H9 (cell line): ENCODE measurements at regions not wholly inside any gene's neighbourhood (a gene's known extent, or its start where the extent isn't known, plus 50 kb on each side); places are given as distances from the start of the nearest gene placed in this dataset.

Experiments used
- DNase-seq: peaks from one replicate; pipeline ENCODE4 v3.0.0-alpha.2; 2017
- H2AFZ ChIP-seq: one replicate; pipeline ENCODE4 v1.6.1; 2013; ENCODE audit warnings: mild to moderate bottlenecking, low read length, control low read depth, moderate library complexity
- H2AK5ac ChIP-seq: 2 replicates; pipeline ENCODE4 v1.6.1; 2013; ENCODE audit warnings: low read length, control low read depth, mixed read lengths; ENCODE audit not compliant: insufficient read length
- H2BK120ac ChIP-seq: one replicate; pipeline ENCODE4 v1.6.1; 2013; ENCODE audit warnings: low read depth, mild to moderate bottlenecking, low read length, control low read depth, inconsistent platforms; ENCODE audit not compliant: poor library complexity, severe bottlenecking
- H2BK12ac ChIP-seq: 2 replicates; pipeline ENCODE4 v1.6.1; 2013; ENCODE audit warnings: low read length, control low read depth, mixed read lengths, low read depth; ENCODE audit not compliant: insufficient read length
- H2BK15ac ChIP-seq: 2 replicates; pipeline ENCODE4 v1.6.1; 2013; ENCODE audit warnings: low read depth, low read length, control low read depth
- H2BK20ac ChIP-seq: one replicate; pipeline ENCODE4 v1.6.1; 2013; ENCODE audit warnings: low read depth, mild to moderate bottlenecking, low read length, control low read depth, inconsistent platforms; ENCODE audit not compliant: poor library complexity, severe bottlenecking
- H2BK5ac ChIP-seq: 2 replicates; pipeline ENCODE4 v1.6.1; 2013; ENCODE audit warnings: low read length, control low read depth, mixed read lengths; ENCODE audit not compliant: insufficient read length
- H3K14ac ChIP-seq: 2 replicates; pipeline ENCODE4 v1.6.1; 2013; ENCODE audit warnings: low read length, control low read depth; ENCODE audit not compliant: insufficient read depth
- H3K18ac ChIP-seq: 2 replicates; pipeline ENCODE4 v1.6.1; 2013; ENCODE audit warnings: low read depth, mild to moderate bottlenecking, mixed read lengths, low read length, control low read depth; ENCODE audit not compliant: insufficient read length
- H3K23ac ChIP-seq: 2 replicates; pipeline ENCODE4 v1.6.1; 2013; ENCODE audit warnings: low read length, control low read depth, mixed read lengths, low read depth; ENCODE audit not compliant: insufficient read length
- H3K23me2 ChIP-seq: 2 replicates; pipeline ENCODE4 v1.6.1; 2013; ENCODE audit warnings: low read depth, mild to moderate bottlenecking, mixed read lengths, low read length, control low read depth; ENCODE audit not compliant: insufficient read length, poor library complexity, severe bottlenecking
- H3K27ac ChIP-seq: 2 replicates; pipeline ENCODE4 v1.5.1; 2013; ENCODE audit warnings: low read length, control low read depth, mixed read lengths, low read depth; ENCODE audit not compliant: insufficient read length
- H3K27me3 ChIP-seq: 2 replicates; pipeline ENCODE4 v1.6.1; 2013; ENCODE audit warnings: low read length, control low read depth, inconsistent platforms; ENCODE audit not compliant: insufficient read depth
- H3K4ac ChIP-seq: 2 replicates; pipeline ENCODE4 v1.6.1; 2013; ENCODE audit warnings: low read depth, mild to moderate bottlenecking, control low read depth, inconsistent platforms, low read length, moderate library complexity
- H3K4me1 ChIP-seq: 2 replicates; pipeline ENCODE4 v1.6.1; 2013; ENCODE audit warnings: low read length, control low read depth, inconsistent platforms; ENCODE audit not compliant: insufficient read depth
- H3K4me2 ChIP-seq: 2 replicates; pipeline ENCODE4 v1.6.1; 2013; ENCODE audit warnings: low read length, control low read depth, mixed read lengths; ENCODE audit not compliant: insufficient read length, insufficient read depth
- H3K56ac ChIP-seq: 2 replicates; pipeline ENCODE4 v1.6.1; 2013; ENCODE audit warnings: low read depth, mild to moderate bottlenecking, mixed read lengths, low read length, control low read depth; ENCODE audit not compliant: insufficient read length
- H3K79me1 ChIP-seq: 2 replicates; pipeline ENCODE4 v1.6.1; 2013; ENCODE audit warnings: low read depth, mild to moderate bottlenecking, moderate library complexity, low read length, control low read depth, inconsistent platforms; ENCODE audit not compliant: insufficient read depth, poor library complexity, severe bottlenecking
- H3K79me2 ChIP-seq: 2 replicates; pipeline ENCODE4 v1.6.1; 2013; ENCODE audit warnings: low read length, control low read depth, inconsistent platforms; ENCODE audit not compliant: insufficient read depth
- H3K9ac ChIP-seq: 2 replicates; pipeline ENCODE4 v1.6.1; 2013; ENCODE audit warnings: low read length, control low read depth, mixed read lengths; ENCODE audit not compliant: insufficient read length; ENCODE audit errors: extremely low read depth
- H3K9me3 ChIP-seq: one replicate; pipeline ENCODE4 v1.6.1; 2013; ENCODE audit warnings: low read depth, low read length, inconsistent platforms; ENCODE audit not compliant: control insufficient read depth
- H3T11ph ChIP-seq: one replicate; pipeline ENCODE4 v1.6.1; 2013; ENCODE audit warnings: mild to moderate bottlenecking, low read length, control low read depth, inconsistent platforms
- H4K20me1 ChIP-seq: one replicate; pipeline ENCODE4 v1.6.1; 2013; ENCODE audit not compliant: control insufficient read depth, insufficient read length, insufficient read depth
- H4K5ac ChIP-seq: 2 replicates; pipeline ENCODE4 v1.6.1; 2013; ENCODE audit warnings: low read depth, mild to moderate bottlenecking, mixed read lengths, low read length, control low read depth; ENCODE audit not compliant: insufficient read length
- H4K8ac ChIP-seq: replicated peaks from 2 replicates; pipeline ENCODE4 v1.6.1; 2013; ENCODE audit warnings: low read length, control low read depth, mixed read lengths, low read depth; ENCODE audit not compliant: insufficient read length
- H4K91ac ChIP-seq: 2 replicates; pipeline ENCODE4 v1.6.1; 2013; ENCODE audit warnings: low read depth, mild to moderate bottlenecking, moderate library complexity, mixed read lengths, low read length, control low read depth; ENCODE audit not compliant: insufficient read length
- H3K27ac Mint-ChIP-seq, 3 experiments: 2 replicates in 2 of 3; 3 replicates in 1 of 3; pipeline ENCODE4 v1.8.0; 2020 to 2021; ENCODE audit warnings: mixed read lengths in 3 of 3, mild to moderate bottlenecking in 1 of 3, moderate library complexity in 1 of 3
- H3K27me3 Mint-ChIP-seq: 2 replicates; pipeline ENCODE4 v1.8.0; 2021; ENCODE audit warnings: low read depth, mild to moderate bottlenecking, moderate library complexity, mixed read lengths
- H3K36me3 Mint-ChIP-seq, 3 experiments: 2 replicates in 2 of 3; 3 replicates in 1 of 3; pipeline ENCODE4 v1.8.0; 2020 to 2021; ENCODE audit warnings: low read depth in 3 of 3, mixed read lengths in 3 of 3; ENCODE audit not compliant: insufficient read depth in 1 of 3
- H3K4me1 Mint-ChIP-seq, 2 experiments: 2 replicates each; pipeline ENCODE4 v1.8.0; 2020; ENCODE audit warnings: mixed read lengths in 2 of 2
- H3K4me3 Mint-ChIP-seq, 2 experiments: 2 replicates in 1 of 2; 3 replicates in 1 of 2; pipeline ENCODE4 v1.8.0; 2020 to 2021; ENCODE audit warnings: mild to moderate bottlenecking in 2 of 2, mixed read lengths in 2 of 2, moderate library complexity in 1 of 2
- H3K9me3 Mint-ChIP-seq, 2 experiments: 2 replicates in 1 of 2; 3 replicates in 1 of 2; pipeline ENCODE4 v1.8.0; 2020; ENCODE audit warnings: mild to moderate bottlenecking in 2 of 2, mixed read lengths in 2 of 2, moderate library complexity in 1 of 2
- CTCF ChIP-seq: fragments of 200-600 bp; sonication (generic); conservative IDR thresholded peaks from 3 replicates; pipeline ENCODE4 v1.8.0; 2021; ENCODE audit warnings: antibody characterized with exemption, mild to moderate bottlenecking

GRCh38 chr3:43218156-43218555, 68.2 kb upstream of the SNRK start:
- H3K36me3 Mint-ChIP-seq = peaks cover 0 to 9% (median 3%) of the 10 kb centered on the region in 3 experiments; a peak in 4 of 7 replicates

More at GRCh38 chr3:43218156-43218555, 68.2 kb upstream of the SNRK start:
- TF ChIP-seq CTCF = no peak
- Histone ChIP-seq H3T11ph (no peak overlapping the region), H3K23ac (no peak overlapping the region), H3K4me2 (no peak overlapping the region), H3K18ac (no peak overlapping the region), H3K27me3 (no peaks in the 10 kb centered on the region), H2AK5ac (no peak overlapping the region), H2BK15ac (no peak overlapping the region), H2AFZ (no peak overlapping the region), H2BK20ac (no peak overlapping the region), H3K14ac (no peak overlapping the region), H3K9me3 (no peaks in the 10 kb centered on the region), H4K5ac (no peak overlapping the region), H3K27ac (no peak overlapping the region), H3K79me2 (no peaks in the 10 kb centered on the region), H3K79me1 (no peaks in the 10 kb centered on the region), H3K9ac (no peak overlapping the region), H2BK12ac (no peak overlapping the region), H2BK5ac (no peak overlapping the region), H3K56ac (no peak overlapping the region), H4K20me1 (no peaks in the 10 kb centered on the region), H4K91ac (no peak overlapping the region), H3K4me1 (no peaks in the 10 kb centered on the region), H4K8ac (no peak overlapping the region), H3K4ac (no peak overlapping the region), H3K23me2 (no peaks in the 10 kb centered on the region), H2BK120ac (no peak overlapping the region)
- Mint-ChIP-seq H3K27ac (no peak overlapping the region), H3K9me3 (peaks cover 11 to 14% of the 10 kb centered on the region in 2 experiments), H3K27me3 (peaks cover 16% of the 10 kb centered on the region), H3K4me3 (no peak overlapping the region), H3K4me1 (no peaks in the 10 kb centered on the region)
- no peak for DNase-seq
